SK-N-SH (cell line): ENCODE measurements at regions not wholly inside any gene's neighbourhood (a gene's known extent, or its start where the extent isn't known, plus 50 kb on each side); places are given as distances from the start of the nearest gene placed in this dataset.

Source experiments
- CTCF ChIA-PET: fragments of 300-600, 350-600 bp; formaldehyde crosslinking; extraction: SDS; loops from one replicate; lab custom pipeline; 2021; lab: Yijun Ruan, JAX
- POLR2A ChIA-PET: fragments of 350-600 bp; sonication (Branson Sonifier 250); formaldehyde crosslinking; extraction: SDS; loops from one replicate; lab custom pipeline; 2020; ENCODE audit warnings: antibody characterized with exemption, inconsistent platforms; lab: Yijun Ruan, JAX
- DNase-seq: peaks from one replicate; pipeline ENCODE4 v3.0.0; 2012
- H2AFZ ChIP-seq: fragments of 200-600 bp; sonication (generic); 2 replicates; pipeline ENCODE4 v1.8.1; 2016; ENCODE audit warnings: antibody characterized with exemption, mild to moderate bottlenecking, low read depth
- H3F3A ChIP-seq: fragments of 200-600 bp; sonication (generic); replicated peaks from 2 replicates; pipeline ENCODE3; 2016; ENCODE audit warnings: antibody characterized with exemption, mild to moderate bottlenecking; ENCODE audit not compliant: insufficient read depth
- H3K27ac ChIP-seq, 2 experiments: fragments of 200-500 bp in 1 of 2; fragments of 200-600 bp in 1 of 2; sonication (Bioruptor generic) in 1 of 2; sonication (generic), shearing (Covaris generic) in 1 of 2; 2 replicates each; pipeline versions ENCODE4 v1.5.1 to v1.6.1; 2014 to 2016; ENCODE audit warnings: low read depth in 2 of 2, inconsistent platforms in 1 of 2, low read length in 1 of 2, mild to moderate bottlenecking in 1 of 2, mixed read lengths in 1 of 2
- H3K27me3 ChIP-seq: fragments of 200-600 bp; sonication (generic), shearing (Covaris generic); 2 replicates; pipeline ENCODE4 v1.6.1; 2016; ENCODE audit warnings: mixed run types; ENCODE audit not compliant: insufficient read depth
- H3K36me3 ChIP-seq, 2 experiments: fragments of 200-500 bp in 1 of 2; fragments of 200-600 bp in 1 of 2; sonication (Bioruptor generic) in 1 of 2; sonication (generic) in 1 of 2; replicated peaks in 1 of 2; 2 replicates each; pipeline versions ENCODE3 to v1.5.1; 2014 to 2016; ENCODE audit warnings: low read length in 1 of 2, mild to moderate bottlenecking in 1 of 2; ENCODE audit not compliant: insufficient read depth in 2 of 2, control insufficient read depth in 1 of 2
- H3K4me1 ChIP-seq, 2 experiments: fragments of 200-500 bp in 1 of 2; fragments of 200-600 bp in 1 of 2; sonication (Bioruptor generic) in 1 of 2; sonication (generic), shearing (Covaris generic) in 1 of 2; 2 replicates each; pipeline versions ENCODE4 v1.5.1 to v1.6.1; 2014 to 2016; ENCODE audit warnings: low read depth in 1 of 2, low read length in 1 of 2, mixed run types in 1 of 2; ENCODE audit not compliant: insufficient read depth in 2 of 2, control insufficient read depth in 1 of 2
- H3K4me2 ChIP-seq: fragments of 200-600 bp; sonication (generic), shearing (Covaris generic); 2 replicates; pipeline ENCODE4 v1.6.1; 2017; ENCODE audit warnings: mixed run types
- H3K4me3 ChIP-seq, 2 experiments: fragments of 200-500 bp in 1 of 2; fragments of 200-600 bp in 1 of 2; sonication (Bioruptor generic) in 1 of 2; sonication (generic), shearing (Covaris generic) in 1 of 2; 2 replicates each; pipeline versions ENCODE4 v1.5.1 to v1.8.1; 2014 to 2016; ENCODE audit warnings: low read depth in 2 of 2, inconsistent platforms in 1 of 2, low read length in 1 of 2, mild to moderate bottlenecking in 1 of 2, mixed read lengths in 1 of 2, moderate library complexity in 1 of 2
- H3K79me2 ChIP-seq: fragments of 200-600 bp; sonication (generic); 2 replicates; pipeline ENCODE4 v1.8.1; 2017; ENCODE audit warnings: mild to moderate bottlenecking; ENCODE audit not compliant: insufficient read depth
- H3K9ac ChIP-seq: fragments of 200-600 bp; sonication (generic); 2 replicates; pipeline ENCODE4 v1.6.1; 2017; ENCODE audit warnings: mixed run types
- H3K9me2 ChIP-seq: fragments of 200-600 bp; sonication (generic); 2 replicates; pipeline ENCODE4 v1.6.1; 2017; ENCODE audit warnings: mixed run types
- H3K9me3 ChIP-seq: fragments of 200-600 bp; sonication (generic); 2 replicates; pipeline ENCODE4 v1.6.1; 2017; ENCODE audit warnings: mixed run types, mild to moderate bottlenecking, moderate library complexity
- H4K20me1 ChIP-seq: fragments of 200-600 bp; sonication (generic); 2 replicates; pipeline ENCODE4 v1.6.1; 2017; ENCODE audit warnings: mild to moderate bottlenecking, mixed run types; ENCODE audit not compliant: insufficient read depth
- CHD2 ChIP-seq: fragments of 150-350 bp; IDR thresholded peaks from 2 replicates; pipeline ENCODE4 v1.6.1; 2018; ENCODE audit warnings: low read length; ENCODE audit not compliant: partially characterized antibody
- ELF1 ChIP-seq: IDR thresholded peaks from 2 replicates; pipeline ENCODE4 v1.4.0; 2012
- EZH2phosphoT487 ChIP-seq: fragments of 200-600 bp; sonication (generic); IDR thresholded peaks from 2 replicates; pipeline ENCODE4 v1.6.1; 2017; ENCODE audit warnings: low read depth, mixed run types, mild to moderate bottlenecking, antibody characterized with exemption, moderate library complexity, borderline replicate concordance
- FOSL2 ChIP-seq: IDR thresholded peaks from 2 replicates; pipeline ENCODE4 v1.4.0; 2012; ENCODE audit warnings: low read depth, mild to moderate bottlenecking, moderate library complexity, borderline replicate concordance
- FOXM1 ChIP-seq: IDR thresholded peaks from 2 replicates; pipeline ENCODE4 v1.4.0; 2012; ENCODE audit warnings: low read depth, mild to moderate bottlenecking
- GABPA ChIP-seq: IDR thresholded peaks from 2 replicates; pipeline ENCODE4 v1.4.0; 2012; ENCODE audit warnings: low read depth, mild to moderate bottlenecking
- IRF3 ChIP-seq: fragments of 150-350 bp; IDR thresholded peaks from 2 replicates; pipeline ENCODE4 v1.6.1; 2016; ENCODE audit warnings: mild to moderate bottlenecking, low read depth, low read length
- JUND ChIP-seq: IDR thresholded peaks from 2 replicates; pipeline ENCODE4 v1.4.0; 2012
- MEF2A ChIP-seq: IDR thresholded peaks from 2 replicates; pipeline ENCODE4 v1.4.0; 2012; ENCODE audit warnings: low read depth, borderline replicate concordance
- MXI1 ChIP-seq: IDR thresholded peaks from 2 replicates; pipeline ENCODE4 v1.6.1; 2012; ENCODE audit warnings: mild to moderate bottlenecking, low read depth, low read length, improper control_type of control experiment
- SIN3A ChIP-seq: IDR thresholded peaks from 2 replicates; pipeline ENCODE4 v1.6.1; 2012; ENCODE audit warnings: low read depth, mild to moderate bottlenecking, low read length, moderate library complexity, borderline replicate concordance
- TAF1 ChIP-seq: IDR thresholded peaks from 2 replicates; pipeline ENCODE4 v1.6.1; 2012; ENCODE audit warnings: low read depth, mild to moderate bottlenecking, low read length, moderate library complexity, borderline replicate concordance
- TCF12 ChIP-seq: IDR thresholded peaks from 2 replicates; pipeline ENCODE4 v1.4.0; 2012
- TEAD4 ChIP-seq: IDR thresholded peaks from 2 replicates; pipeline ENCODE4 v1.4.0; 2012; ENCODE audit warnings: mild to moderate bottlenecking, borderline replicate concordance; ENCODE audit not compliant: insufficient read depth
- USF1 ChIP-seq: IDR thresholded peaks from 2 replicates; pipeline ENCODE4 v1.4.0; 2012; ENCODE audit warnings: low read depth, borderline replicate concordance
- USF2 ChIP-seq: fragments of 150-350 bp; IDR thresholded peaks from 2 replicates; pipeline ENCODE4 v1.6.1; 2017; ENCODE audit warnings: antibody characterized with exemption, low read length, low read depth, borderline replicate concordance
- YY1 ChIP-seq: IDR thresholded peaks from 2 replicates; pipeline ENCODE4 v1.4.0; 2012; ENCODE audit warnings: low read depth, mild to moderate bottlenecking
- WGBS: methylation state at CpG from one replicate; pipeline ENCODE4 v1.1.6; 2017; ENCODE audit warnings: low lambda C conversion rate; 5-methylcytosine and 5-hydroxymethylcytosine counted together
- TF ChIP-seq, protein P1 (sequence below): IDR thresholded peaks from 2 replicates; pipeline ENCODE4 v1.4.0; 2012; ENCODE audit warnings: low read depth
- TF ChIP-seq, protein P2 (sequence below): IDR thresholded peaks from 2 replicates; pipeline ENCODE4; 2012

- Histone ChIP-seq H3K36me3 (no peaks in the 10 kb centered on the region), H2AFZ (no peak overlapping the region), H3K9me3 (no peaks in the 10 kb centered on the region), H3K9ac (no peak overlapping the region), H3K79me2 (no peaks in the 10 kb centered on the region), H4K20me1 (no peaks in the 10 kb centered on the region), H3F3A (no peaks in the 10 kb centered on the region), H3K4me1 (no peaks in the 10 kb centered on the region), H3K4me2 (no peak overlapping the region), H3K27me3 (no peaks in the 10 kb centered on the region), H3K9me2 (no peaks in the 10 kb centered on the region), H3K27ac (no peak overlapping the region), H3K4me3 (no peak overlapping the region)
- ChIA-PET CTCF (no interaction called here), POLR2A (no interaction called here)
- 46% methylated on average over 3 of the region's 3 CpGs for whole genome bisulfite sequencing
- TF ChIP-seq, protein P1, sequence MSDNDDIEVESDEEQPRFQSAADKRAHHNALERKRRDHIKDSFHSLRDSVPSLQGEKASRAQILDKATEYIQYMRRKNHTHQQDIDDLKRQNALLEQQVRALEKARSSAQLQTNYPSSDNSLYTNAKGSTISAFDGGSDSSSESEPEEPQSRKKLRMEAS, result no peak
- TF ChIP-seq EZH2phosphoT487 (no peak), FOSL2 (no peak), MXI1 (no peak), GABPA (no peak), USF1 (no peak), SIN3A (no peak), TCF12 (no peak)
- DNase-seq, result no peak
These were observed 119.3 kb upstream of the SLC24A5 start for GRCh38 chr15:48001393-48002039.

GRCh38 chr15:48002767-48003166, 118.0 kb upstream of the SLC24A5 start:
- H3K79me2 ChIP-seq, result no peaks in the 10 kb centered on the region
- no peak overlapping the region for H3K9ac ChIP-seq
- H3K27ac ChIP-seq, result no peak overlapping the region
- DNase-seq, result no peak
- H3K36me3 ChIP-seq, result no peaks in the 10 kb centered on the region
- H2AFZ ChIP-seq, result no peak overlapping the region
- 71% methylated on average over 1 of the region's 1 CpG for WGBS
- no peaks in the 10 kb centered on the region for H3K27me3 ChIP-seq
- no peak overlapping the region for H3K4me2 ChIP-seq
- H3K9me3 ChIP-seq, result no peaks in the 10 kb centered on the region
- no peaks in the 10 kb centered on the region for H3K9me2 ChIP-seq
- CTCF ChIA-PET, result interaction anchor here (1.1 kb wide), 1 partner anchor 82 kb away, joined by 3 read pairs; no protein-coding TSS in a partner anchor
- H4K20me1 ChIP-seq, result no peaks in the 10 kb centered on the region
- no peak for TF ChIP-seq ELF1
- TF ChIP-seq SIN3A, result no peak
- TF ChIP-seq MEF2A, result no peak
- TF ChIP-seq FOXM1, result no peak
- no peak for TF ChIP-seq GABPA
- TF ChIP-seq JUND, result no peak
- TF ChIP-seq YY1, result no peak
- TF ChIP-seq FOSL2, result no peak
- TF ChIP-seq, protein P1, result no peak
- TF ChIP-seq TAF1, result no peak
- TF ChIP-seq, protein P2, sequence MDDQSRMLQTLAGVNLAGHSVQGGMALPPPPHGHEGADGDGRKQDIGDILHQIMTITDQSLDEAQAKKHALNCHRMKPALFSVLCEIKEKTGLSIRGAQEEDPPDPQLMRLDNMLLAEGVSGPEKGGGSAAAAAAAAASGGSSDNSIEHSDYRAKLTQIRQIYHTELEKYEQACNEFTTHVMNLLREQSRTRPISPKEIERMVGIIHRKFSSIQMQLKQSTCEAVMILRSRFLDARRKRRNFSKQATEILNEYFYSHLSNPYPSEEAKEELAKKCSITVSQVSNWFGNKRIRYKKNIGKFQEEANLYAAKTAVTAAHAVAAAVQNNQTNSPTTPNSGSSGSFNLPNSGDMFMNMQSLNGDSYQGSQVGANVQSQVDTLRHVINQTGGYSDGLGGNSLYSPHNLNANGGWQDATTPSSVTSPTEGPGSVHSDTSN, result no peak
- TF ChIP-seq USF2, result no peak
- no peak for TF ChIP-seq TCF12
- TF ChIP-seq TEAD4, result no peak
- no peak for TF ChIP-seq CHD2
- TF ChIP-seq IRF3, result no peak
- TF ChIP-seq, all 33 proteins: peak for 0
- no peaks in the 10 kb centered on the region for H3K4me1 ChIP-seq
- no peak overlapping the region for H3K4me3 ChIP-seq
- no peaks in the 10 kb centered on the region for H3F3A ChIP-seq
- POLR2A ChIA-PET, result no interaction called here
